Pancreas (tissue), 10 donors: ENCODE measurements at regions not wholly inside any gene's neighbourhood (a gene's known extent, or its start where the extent isn't known, plus 50 kb on each side); places are given as distances from the start of the nearest gene placed in this dataset.

Experiments used
- ATAC-seq, 4 donors: fragments of 200-7000 bp; cut with Tn5 transposase; one replicate each; pipeline versions ENCODE4 v1.8.0 to v1.9.1; 2020; ENCODE audit warnings: mild to moderate bottlenecking in 4 of 4, moderate library complexity in 4 of 4
- DNase-seq, 6 donors: peaks; one replicate each; pipeline ENCODE4 v3.0.0-alpha.2; 2020
- FAIRE-seq: peaks from 2 replicates; lab custom pipeline; 2012; peaks lifted over from hg19 to GRCh38; lab: Jason Lieb, UNC
- H3K27ac ChIP-seq, 4 donors: fragments of 200-600 bp; sonication (generic); 1 replicate in 3 of 4; 2 replicates in 1 of 4; pipeline versions ENCODE4 v1.5.0 to v1.8.0; 2020
- H3K27me3 ChIP-seq, 4 donors: fragments of 200-600 bp; one replicate each; pipeline ENCODE4 v1.8.0; 2021
- H3K36me3 ChIP-seq, 3 donors: fragments of 200-600 bp; sonication (generic) in 1 of 3; one replicate each; pipeline versions ENCODE4 v1.5.0 to v1.8.0; 2020 to 2021
- H3K4me1 ChIP-seq, 3 donors: fragments of 200-600 bp; one replicate each; pipeline ENCODE4 v1.8.0; 2021
- H3K4me3 ChIP-seq, 4 donors: fragments of 200-600 bp; sonication (generic) in 2 of 4; one replicate each; pipeline versions ENCODE4 v1.5.0 to v1.8.0; 2020 to 2021
- H3K9me3 ChIP-seq, 4 donors: fragments of 200-600 bp; one replicate each; pipeline ENCODE4 v1.8.0; 2021
- WGBS, 2 donors: extraction: QIAGEN DNeasy Blood & Tissue Kit; methylation state at CpG; one replicate each; pipeline ENCODE4 v1.1.7; 2013; 5-methylcytosine and 5-hydroxymethylcytosine counted together
- intact Hi-C, 3 donors: fragments of 100-400 bp; cut with DNase I; formaldehyde crosslinking; loops; one replicate each; pipeline versions ENCODE4 v1.11.1 to v1.14.2; 2022
- TF ChIP-seq, protein P1 (sequence below), 4 donors: fragments of 200-600 bp; sonication (generic) in 3 of 4; IDR thresholded peaks; one replicate each; pipeline versions ENCODE4 v1.5.0 to v1.8.0; 2021; ENCODE audit warnings: antibody characterized with exemption in 4 of 4
- donor health status: healthy with polysubstance abuse.
- donor health status: DM: no; HTN: no; CAD: no; lungs with moderate emphysema.
- donor health status: DM: no; HTN: no; CAD: no.
- donor health status: control.
- donor health status: control.
- donor health status: Bipolar disorder and iron deficiency.
- donor health status: DM: yes; HTN: yes; CAD: no.
- donor health status: DM: no; HTN: no; CAD: no.
- donor health status: DM: no; HTN: no; CAD: no.
- donor health status: DM: yes; HTN: yes; CAD: no.

DNA sequence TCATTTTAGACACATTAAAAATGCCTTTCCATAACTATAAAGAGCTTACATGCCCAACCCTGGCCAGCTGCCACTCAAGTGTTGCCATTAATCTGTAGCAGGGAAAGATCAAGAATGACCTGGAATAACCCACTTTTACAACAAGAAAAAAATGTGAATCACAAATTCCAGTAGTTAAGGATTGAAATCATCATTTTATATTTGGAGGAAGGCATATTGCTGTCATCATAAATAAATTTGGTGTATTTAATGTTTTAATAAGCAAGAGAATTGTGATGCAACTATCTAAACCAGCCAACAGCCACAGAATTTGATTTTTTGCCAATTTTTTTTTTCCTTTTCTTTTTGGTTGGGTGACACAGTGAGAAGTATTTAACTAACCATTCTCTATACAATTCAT is 240.0 kb upstream of the SEMA6D start:
- intact Hi-C loops = loop anchor here in 1 of 3 donors (10.0 kb wide), 1 partner anchor 507 kb away; no protein-coding TSS in a partner anchor
- no peak overlapping the region for H3K4me3 ChIP-seq
- H3K9me3 ChIP-seq = no peaks in the 10 kb centered on the region
- H3K4me1 ChIP-seq = peaks cover 0 to 4% (median 0%) of the 10 kb centered on the region in 3 donors
- DNase-seq = no peak
- TF ChIP-seq, protein P1, sequence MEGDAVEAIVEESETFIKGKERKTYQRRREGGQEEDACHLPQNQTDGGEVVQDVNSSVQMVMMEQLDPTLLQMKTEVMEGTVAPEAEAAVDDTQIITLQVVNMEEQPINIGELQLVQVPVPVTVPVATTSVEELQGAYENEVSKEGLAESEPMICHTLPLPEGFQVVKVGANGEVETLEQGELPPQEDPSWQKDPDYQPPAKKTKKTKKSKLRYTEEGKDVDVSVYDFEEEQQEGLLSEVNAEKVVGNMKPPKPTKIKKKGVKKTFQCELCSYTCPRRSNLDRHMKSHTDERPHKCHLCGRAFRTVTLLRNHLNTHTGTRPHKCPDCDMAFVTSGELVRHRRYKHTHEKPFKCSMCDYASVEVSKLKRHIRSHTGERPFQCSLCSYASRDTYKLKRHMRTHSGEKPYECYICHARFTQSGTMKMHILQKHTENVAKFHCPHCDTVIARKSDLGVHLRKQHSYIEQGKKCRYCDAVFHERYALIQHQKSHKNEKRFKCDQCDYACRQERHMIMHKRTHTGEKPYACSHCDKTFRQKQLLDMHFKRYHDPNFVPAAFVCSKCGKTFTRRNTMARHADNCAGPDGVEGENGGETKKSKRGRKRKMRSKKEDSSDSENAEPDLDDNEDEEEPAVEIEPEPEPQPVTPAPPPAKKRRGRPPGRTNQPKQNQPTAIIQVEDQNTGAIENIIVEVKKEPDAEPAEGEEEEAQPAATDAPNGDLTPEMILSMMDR (IDR thresholded peaks at IDR 0.05) = no peak
- H3K27me3 ChIP-seq = no peaks in the 10 kb centered on the region
- no peak for ATAC-seq
- H3K36me3 ChIP-seq = no peaks in the 10 kb centered on the region
- no peak overlapping the region for H3K27ac ChIP-seq
- no peak for FAIRE-seq

DNA sequence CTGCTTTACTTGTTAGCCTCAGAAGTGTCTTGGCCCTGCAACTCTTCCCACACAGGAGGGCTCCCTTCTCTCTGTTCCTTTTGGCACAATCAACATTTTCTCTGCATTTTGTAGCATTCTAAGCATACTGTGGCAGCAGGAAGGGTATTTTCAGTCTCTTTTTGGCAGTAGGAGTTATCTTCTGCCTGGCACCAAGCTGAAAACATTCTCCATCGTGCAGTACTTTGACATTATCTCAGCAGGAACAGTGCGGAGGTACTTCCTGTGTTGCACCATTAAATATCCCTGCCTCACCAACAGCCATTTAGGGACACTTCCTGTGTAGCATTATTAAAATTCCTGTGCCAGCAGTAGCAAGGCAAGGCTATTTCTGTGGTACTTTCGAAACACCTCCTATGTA is 233.2 kb upstream of the SEMA6D start:
- Histone ChIP-seq H3K9me3 (no peaks in the 10 kb centered on the region), H3K36me3 (no peaks in the 10 kb centered on the region), H3K4me1 (no peaks in the 10 kb centered on the region), H3K27ac (no peak overlapping the region), H3K4me3 (no peak overlapping the region), H3K27me3 (no peaks in the 10 kb centered on the region)
- no peak for DNase-seq
- FAIRE-seq = no peak
- TF ChIP-seq, protein P1 (IDR thresholded peaks at IDR 0.05) = no peak
- intact Hi-C loops = no loop called here
- WGBS, 2 donors = 73% methylated on average over 3 of the region's 3 CpGs
- ATAC-seq = no peak

DNA sequence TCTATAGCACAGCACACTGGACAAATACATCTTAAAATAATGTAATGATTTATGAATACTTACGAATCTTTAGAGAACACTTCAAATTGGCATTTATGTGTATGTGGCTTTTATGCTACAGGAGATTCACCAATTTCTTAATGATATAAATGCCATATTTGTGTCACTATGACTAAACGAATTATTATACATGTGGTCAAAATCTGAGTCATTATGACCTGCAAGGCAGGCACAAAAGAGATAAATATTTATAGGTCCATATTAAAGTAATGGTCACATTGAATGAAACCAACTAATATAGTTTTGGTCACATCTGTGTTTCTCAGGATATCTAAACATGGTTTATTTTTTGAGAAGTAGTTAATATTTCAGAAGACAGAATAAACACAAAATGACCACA is 232.3 kb upstream of the SEMA6D start:
- intact Hi-C loops = no loop called here
- Histone ChIP-seq H3K36me3 (no peaks in the 10 kb centered on the region), H3K4me1 (no peaks in the 10 kb centered on the region), H3K27me3 (no peaks in the 10 kb centered on the region), H3K27ac (no peak overlapping the region), H3K4me3 (no peak overlapping the region), H3K9me3 (no peaks in the 10 kb centered on the region)
- ATAC-seq = no peak
- DNase-seq = no peak
- no peak for FAIRE-seq
- WGBS, 2 donors = 70 to 73% methylated on average over 2 of the region's 2 CpGs
- TF ChIP-seq, protein P1 (IDR thresholded peaks at IDR 0.05) = no peak

DNA sequence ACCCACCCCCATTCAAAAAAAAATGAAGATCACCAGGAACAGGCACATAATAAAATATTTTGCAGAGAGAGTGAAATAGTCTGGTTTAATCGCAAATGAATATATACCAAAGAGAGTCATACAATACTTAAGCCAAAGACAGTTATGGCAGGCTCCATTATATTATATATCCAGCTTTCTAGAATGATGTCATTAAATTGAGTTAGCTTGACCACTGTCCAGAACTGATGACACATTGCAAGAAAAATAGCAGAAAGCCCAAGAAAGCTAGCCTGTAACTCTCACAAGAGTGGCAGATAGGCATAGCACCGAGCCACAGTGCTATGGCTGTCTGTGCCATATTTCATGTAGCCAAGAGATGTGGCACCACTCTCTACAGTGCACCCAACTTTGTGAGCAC is 231.9 kb upstream of the SEMA6D start:
- FAIRE-seq = no peak
- WGBS, 2 donors = 94 to 96% methylated on average over 2 of the region's 2 CpGs
- TF ChIP-seq, protein P1 (IDR thresholded peaks at IDR 0.05) = no peak
- Histone ChIP-seq H3K27ac (no peak overlapping the region), H3K4me3 (no peak overlapping the region), H3K27me3 (no peaks in the 10 kb centered on the region), H3K36me3 (no peaks in the 10 kb centered on the region), H3K9me3 (no peaks in the 10 kb centered on the region), H3K4me1 (no peaks in the 10 kb centered on the region)
- DNase-seq = no peak
- no peak for ATAC-seq
- intact Hi-C loops = no loop called here

DNA sequence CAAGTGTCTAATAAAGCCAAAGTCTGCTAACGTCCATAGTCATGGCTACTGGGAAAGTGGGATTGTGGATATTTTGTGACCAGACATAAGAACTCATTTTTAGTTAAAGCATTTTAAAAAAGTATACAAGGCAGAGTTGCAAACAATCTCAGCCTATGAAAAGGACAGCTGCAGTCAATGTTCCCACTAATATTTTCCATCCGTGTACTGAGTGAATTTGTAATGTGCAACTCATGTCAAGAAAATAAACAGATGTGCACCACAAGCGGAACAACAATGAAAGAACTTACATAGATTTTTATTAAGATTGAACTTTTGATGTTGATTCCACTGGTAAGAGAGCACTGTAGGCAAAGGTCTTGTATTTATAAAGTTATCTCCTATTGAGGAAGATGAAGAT is 231.3 kb upstream of the SEMA6D start:
- no peaks in the 10 kb centered on the region for H3K27me3 ChIP-seq
- H3K4me1 ChIP-seq = no peaks in the 10 kb centered on the region
- no peak for DNase-seq
- H3K36me3 ChIP-seq = no peaks in the 10 kb centered on the region
- TF ChIP-seq, protein P1 (IDR thresholded peaks at IDR 0.05) = no peak
- intact Hi-C loops = no loop called here
- WGBS, 2 donors = 78 to 85% methylated on average over 3 of the region's 3 CpGs
- no peak overlapping the region for H3K27ac ChIP-seq
- no peak for ATAC-seq
- FAIRE-seq = no peak
- no peak overlapping the region for H3K4me3 ChIP-seq
- no peaks in the 10 kb centered on the region for H3K9me3 ChIP-seq
